ENCODE measurements at regions not wholly inside any gene's neighbourhood (a gene's known extent, or its start where the extent isn't known, plus 50 kb on each side); places are given as distances from the start of the nearest gene placed in this dataset.

- DNase-seq, result no peak
Measured at GRCh38 chr3:56999547-56999946, 60.9 kb upstream of the SPATA12 start.

GRCh38 chr3:56998076-56998529, 62.4 kb upstream of the SPATA12 start:
- H3K27me3 ChIP-seq, result no peaks in the 10 kb centered on the region
- no peaks in the 10 kb centered on the region for H3K36me3 ChIP-seq
- 23 to 43% (median 34%) methylated on average over 3 of the region's 3 CpGs for WGBS, 5 donors
- TF ChIP-seq POLR2AphosphoS5 (IDR thresholded peaks at IDR 0.05), result no peak
- no peak for TF ChIP-seq POLR2A (IDR thresholded peaks at IDR 0.05)
- TF ChIP-seq EP300 (IDR thresholded peaks at IDR 0.05), result no peak
- no peak for TF ChIP-seq CTCF (IDR thresholded peaks at IDR 0.05)
- no peaks in the 10 kb centered on the region for H3K9me3 ChIP-seq
- peaks cover 0 to 19% (median 12%) of the 10 kb centered on the region in 4 donors for H3K4me1 ChIP-seq
- intact Hi-C loops (cut with DNase I; ENCODE audit: low total_unique reads), result no loop called here
- H3K4me3 ChIP-seq, result no peak overlapping the region
- peak overlapping the region in 3 of 5 donors; percentile 6 to 47 (median 30) for H3K27ac ChIP-seq
- no peak for DNase-seq

More at GRCh38 chr3:56999547-56999946, 60.9 kb upstream of the SPATA12 start:
- no peak for TF ChIP-seq POLR2AphosphoS5 (IDR thresholded peaks at IDR 0.05)
- no peak for TF ChIP-seq CTCF (IDR thresholded peaks at IDR 0.05)
- no peak for TF ChIP-seq EP300 (IDR thresholded peaks at IDR 0.05)
- no peak for TF ChIP-seq POLR2A (IDR thresholded peaks at IDR 0.05)
- Histone ChIP-seq H3K36me3 (no peaks in the 10 kb centered on the region), H3K9me3 (no peaks in the 10 kb centered on the region), H3K27ac (no peak overlapping the region), H3K4me1 (peaks cover 0 to 18% (median 9%) of the 10 kb centered on the region in 4 donors), H3K27me3 (no peaks in the 10 kb centered on the region), H3K4me3 (no peak overlapping the region)
- intact Hi-C loops (cut with DNase I; ENCODE audit: low total_unique reads), result no loop called here

GRCh38 chr3:56997675-56998074, 62.8 kb upstream of the SPATA12 start:
- H3K27ac ChIP-seq, result peak overlapping the region in 3 of 5 donors; percentile 19 to 47 (median 40)
- no peak overlapping the region for H3K4me3 ChIP-seq
- H3K27me3 ChIP-seq, result no peaks in the 10 kb centered on the region
- WGBS, 5 donors, result 68 to 81% (median 78%) methylated on average over 5 of the region's 5 CpGs
- TF ChIP-seq POLR2AphosphoS5 (IDR thresholded peaks at IDR 0.05) (no peak), EP300 (IDR thresholded peaks at IDR 0.05) (no peak), POLR2A (IDR thresholded peaks at IDR 0.05) (no peak), CTCF (IDR thresholded peaks at IDR 0.05) (no peak)
- no peak for DNase-seq
- peaks cover 0 to 23% (median 15%) of the 10 kb centered on the region in 4 donors for H3K4me1 ChIP-seq
- no peaks in the 10 kb centered on the region for H3K36me3 ChIP-seq
- intact Hi-C loops (cut with DNase I; ENCODE audit: low total_unique reads), result no loop called here
- no peaks in the 10 kb centered on the region for H3K9me3 ChIP-seq

DNA sequence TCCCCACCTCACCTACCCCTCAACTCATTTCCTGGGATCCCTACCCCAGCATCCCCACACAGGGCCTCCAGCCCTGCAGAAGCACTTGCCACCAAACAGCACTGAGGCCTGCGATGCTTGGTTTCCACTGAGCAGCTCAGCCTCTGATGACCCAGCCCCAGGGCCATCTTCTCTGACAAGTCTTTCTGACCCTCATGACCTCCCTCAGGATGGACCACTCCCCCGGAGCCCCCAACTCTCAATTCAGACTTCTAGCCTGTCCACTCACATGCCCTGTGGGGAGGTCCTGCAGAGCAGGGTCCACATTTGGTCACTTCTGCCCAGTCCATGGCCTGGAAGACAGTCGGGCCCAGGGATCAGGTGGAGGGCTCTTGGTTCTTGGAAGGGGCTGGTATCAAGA, 63.4 kb upstream of the SPATA12 start:
- no peak for DNase-seq
- WGBS, 5 donors, result 84 to 95% (median 91%) methylated on average over 3 of the region's 3 CpGs
- Histone ChIP-seq H3K9me3 (no peaks in the 10 kb centered on the region), H3K27ac (peak overlapping the region in 2 of 5 donors; percentile 19 to 40), H3K4me1 (peaks cover 0 to 30% (median 19%) of the 10 kb centered on the region in 4 donors), H3K27me3 (no peaks in the 10 kb centered on the region), H3K36me3 (no peaks in the 10 kb centered on the region), H3K4me3 (no peak overlapping the region)
- intact Hi-C loops (cut with DNase I; ENCODE audit: low total_unique reads), result no loop called here
- TF ChIP-seq EP300 (IDR thresholded peaks at IDR 0.05), result no peak
- TF ChIP-seq POLR2A (IDR thresholded peaks at IDR 0.05), result no peak
- no peak for TF ChIP-seq POLR2AphosphoS5 (IDR thresholded peaks at IDR 0.05)
- no peak for TF ChIP-seq CTCF (IDR thresholded peaks at IDR 0.05)

All from stomach (tissue), 8 donors.